ENCODE measurements at regions not wholly inside any gene's neighbourhood (a gene's known extent, or its start where the extent isn't known, plus 50 kb on each side); places are given as distances from the start of the nearest gene placed in this dataset.
"Not testable (repeated sequence)": the region's sequence is repeated elsewhere in the genome, so short reads cannot be mapped to it uniquely, and the experiment has no call there.

GRCh38 chr16:88194397-88195268, 188.1 kb upstream of the ZNF469 start:
- H3K9ac ChIP-seq (ENCODE audit: low read depth, low read length): peak overlapping the region; percentile 70
- peaks cover 15% of the 10 kb centered on the region for H3K4me1 ChIP-seq (ENCODE audit: control insufficient read depth, insufficient read depth, low read length)
- H3K27me3 ChIP-seq (ENCODE audit: control insufficient read depth, insufficient read depth, low read length): no peaks in the 10 kb centered on the region
- H3K4me2 ChIP-seq (ENCODE audit: low read length): peak overlapping the region; percentile 63
- H3K36me3 ChIP-seq (ENCODE audit: insufficient read depth, low read length): no peaks in the 10 kb centered on the region
- H3K4me3 ChIP-seq (ENCODE audit: low read length): peak overlapping the region; percentile 22
- H3K9me3 ChIP-seq (replicated peaks; ENCODE audit: low read length): no peaks in the 10 kb centered on the region

GRCh38 chr16:88195269-88195705, 187.5 kb upstream of the ZNF469 start:
- Histone ChIP-seq H3K9ac (ENCODE audit: low read depth, low read length) (no peak overlapping the region), H3K4me3 (ENCODE audit: low read length) (no peak overlapping the region), H3K4me2 (ENCODE audit: low read length) (no peak overlapping the region), H3K27me3 (ENCODE audit: control insufficient read depth, insufficient read depth, low read length) (no peaks in the 10 kb centered on the region), H3K36me3 (ENCODE audit: insufficient read depth, low read length) (no peaks in the 10 kb centered on the region), H3K4me1 (ENCODE audit: control insufficient read depth, insufficient read depth, low read length) (peaks cover 15% of the 10 kb centered on the region), H3K9me3 (replicated peaks; ENCODE audit: low read length) (no peaks in the 10 kb centered on the region)

GRCh38 chr16:88195911-88196465, 186.8 kb upstream of the ZNF469 start:
- H3K27me3 ChIP-seq (ENCODE audit: control insufficient read depth, insufficient read depth, low read length): no peaks in the 10 kb centered on the region
- no peak overlapping the region for H3K9ac ChIP-seq (ENCODE audit: low read depth, low read length)
- peaks cover 15% of the 10 kb centered on the region for H3K4me1 ChIP-seq (ENCODE audit: control insufficient read depth, insufficient read depth, low read length)
- no peak overlapping the region for H3K4me3 ChIP-seq (ENCODE audit: low read length)
- H3K36me3 ChIP-seq (ENCODE audit: insufficient read depth, low read length): no peaks in the 10 kb centered on the region
- no peak overlapping the region for H3K4me2 ChIP-seq (ENCODE audit: low read length)
- no peaks in the 10 kb centered on the region for H3K9me3 ChIP-seq (replicated peaks; ENCODE audit: low read length)

- no peak overlapping the region for H3K9ac ChIP-seq (ENCODE audit: low read depth, low read length)
Observed at GRCh38 chr16:88196471-88197400, 186.0 kb upstream of the ZNF469 start.

DNA sequence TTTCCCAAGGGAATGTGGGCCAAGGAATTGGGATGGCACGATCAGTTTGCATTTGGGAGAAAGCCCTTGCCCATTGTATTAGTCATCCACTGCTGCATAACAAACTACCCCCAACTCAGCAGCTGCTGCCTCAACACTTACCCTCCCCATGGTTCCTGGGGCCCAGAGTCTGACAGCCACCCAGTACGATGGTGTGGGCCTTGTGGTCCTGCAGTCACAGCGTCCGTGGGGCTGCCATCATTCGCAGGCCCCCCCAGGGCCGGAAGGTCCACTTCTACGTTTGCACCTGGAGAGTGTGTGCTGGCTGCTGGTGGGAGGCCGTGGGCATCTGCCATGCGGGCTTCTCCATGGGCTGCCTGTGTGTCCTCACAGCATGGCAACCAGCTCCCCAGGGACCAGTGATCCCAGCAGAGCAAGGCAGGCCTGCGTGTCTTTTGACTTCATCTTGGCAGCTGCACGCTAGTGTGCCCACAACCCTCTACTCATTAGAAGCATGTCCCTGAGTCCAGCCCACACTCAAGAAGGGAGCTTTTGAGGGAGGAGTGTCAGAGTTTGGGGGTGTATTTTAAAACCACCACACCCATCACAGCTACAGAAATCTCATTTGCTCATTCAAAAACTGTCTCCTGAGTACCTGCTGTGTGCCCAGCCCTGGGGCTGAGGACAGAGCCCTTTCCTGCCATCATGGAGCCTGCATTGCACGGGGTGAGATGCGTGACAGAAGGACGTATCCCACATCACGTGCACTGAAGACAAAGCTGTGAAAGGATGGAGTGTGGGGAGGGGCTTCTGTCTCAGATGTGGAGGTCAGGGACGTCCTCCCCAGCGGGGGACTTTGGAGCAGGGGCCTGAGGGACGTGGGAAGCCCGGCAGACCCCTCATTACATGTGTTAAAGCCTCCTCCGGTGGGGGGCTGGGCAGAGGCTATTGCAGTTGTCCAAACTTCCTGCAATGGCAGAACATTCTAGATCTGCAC, 185.0 kb upstream of the ZNF469 start:
- H3K4me3 ChIP-seq (ENCODE audit: low read length): no peak overlapping the region
- H3K36me3 ChIP-seq (ENCODE audit: insufficient read depth, low read length): no peaks in the 10 kb centered on the region
- no peak overlapping the region for H3K4me2 ChIP-seq (ENCODE audit: low read length)
- H3K4me1 ChIP-seq (ENCODE audit: control insufficient read depth, insufficient read depth, low read length): peaks cover 15% of the 10 kb centered on the region
- H3K9me3 ChIP-seq (replicated peaks; ENCODE audit: low read length): no peaks in the 10 kb centered on the region
- H3K9ac ChIP-seq (ENCODE audit: low read depth, low read length): no peak overlapping the region
- H3K27me3 ChIP-seq (ENCODE audit: control insufficient read depth, insufficient read depth, low read length): no peaks in the 10 kb centered on the region

More at GRCh38 chr16:88196471-88197400, 186.0 kb upstream of the ZNF469 start:
- no peak overlapping the region for H3K4me2 ChIP-seq (ENCODE audit: low read length)
- H3K36me3 ChIP-seq (ENCODE audit: insufficient read depth, low read length): no peaks in the 10 kb centered on the region
- no peaks in the 10 kb centered on the region for H3K27me3 ChIP-seq (ENCODE audit: control insufficient read depth, insufficient read depth, low read length)
- H3K9me3 ChIP-seq (replicated peaks; ENCODE audit: low read length): no peaks in the 10 kb centered on the region
- peaks cover 15% of the 10 kb centered on the region for H3K4me1 ChIP-seq (ENCODE audit: control insufficient read depth, insufficient read depth, low read length)
- H3K4me3 ChIP-seq (ENCODE audit: low read length): no peak overlapping the region

- H3K9me3 ChIP-seq (replicated peaks; ENCODE audit: low read length); H3K9ac ChIP-seq (ENCODE audit: low read depth, low read length); H3K36me3 ChIP-seq (ENCODE audit: insufficient read depth, low read length); H3K4me3 ChIP-seq (ENCODE audit: low read length); H3K27me3 ChIP-seq (ENCODE audit: control insufficient read depth, insufficient read depth, low read length); H3K4me2 ChIP-seq (ENCODE audit: low read length): not testable (repeated sequence)
- H3K4me1 ChIP-seq (ENCODE audit: control insufficient read depth, insufficient read depth, low read length): peaks cover 15% of the 10 kb centered on the region
Observed at GRCh38 chr16:88198457-88199295, 184.1 kb upstream of the ZNF469 start.

GRCh38 chr16:88199296-88200153, 183.2 kb upstream of the ZNF469 start:
- not testable (repeated sequence) for H3K4me2 ChIP-seq (ENCODE audit: low read length); H3K27me3 ChIP-seq (ENCODE audit: control insufficient read depth, insufficient read depth, low read length)
- peaks cover 10% of the 10 kb centered on the region for H3K4me1 ChIP-seq (ENCODE audit: control insufficient read depth, insufficient read depth, low read length)

DNA sequence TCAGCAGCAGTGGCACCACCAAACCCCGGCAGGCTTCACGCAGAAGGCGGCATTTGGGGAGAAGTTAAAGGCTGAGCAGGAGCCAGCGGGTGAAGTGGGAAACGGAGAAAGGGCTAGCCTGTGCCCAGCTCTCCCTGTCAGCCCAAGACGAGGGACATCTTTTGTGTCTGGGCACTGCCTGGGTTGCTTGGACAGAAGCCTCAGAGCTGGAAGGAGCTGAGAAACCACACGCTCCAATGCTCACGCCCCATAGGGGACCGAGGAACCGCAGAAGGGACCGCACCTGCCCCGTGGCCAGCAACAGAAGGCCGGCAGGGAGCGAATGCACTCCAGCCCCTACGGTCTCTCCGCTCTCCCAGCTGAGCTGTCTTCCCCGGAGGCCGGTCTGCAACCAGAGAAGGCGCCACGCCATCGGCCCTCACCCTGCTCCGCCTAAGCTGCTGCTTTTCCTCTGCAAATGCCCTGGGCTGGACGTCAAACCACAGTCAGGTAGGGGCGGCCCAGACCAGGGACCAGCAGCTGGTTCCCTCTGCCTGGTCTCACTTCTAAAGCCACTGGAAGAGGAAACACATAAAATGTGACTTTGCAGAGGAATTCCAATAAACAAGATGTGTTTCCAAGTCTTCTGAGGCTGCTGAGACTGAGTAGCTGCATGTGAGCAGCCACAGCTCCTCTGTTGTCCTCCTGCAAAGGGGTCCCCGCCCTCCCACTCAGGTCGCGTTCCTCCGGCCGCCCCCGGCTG, 182.4 kb upstream of the ZNF469 start:
- H3K4me2 ChIP-seq (ENCODE audit: low read length); H3K27me3 ChIP-seq (ENCODE audit: control insufficient read depth, insufficient read depth, low read length); H3K4me1 ChIP-seq (ENCODE audit: control insufficient read depth, insufficient read depth, low read length); H3K4me3 ChIP-seq (ENCODE audit: low read length); H3K36me3 ChIP-seq (ENCODE audit: insufficient read depth, low read length); H3K9me3 ChIP-seq (replicated peaks; ENCODE audit: low read length); H3K9ac ChIP-seq (ENCODE audit: low read depth, low read length): not testable (repeated sequence)

More at GRCh38 chr16:88199296-88200153, 183.2 kb upstream of the ZNF469 start:
- H3K9ac ChIP-seq (ENCODE audit: low read depth, low read length); H3K4me3 ChIP-seq (ENCODE audit: low read length); H3K36me3 ChIP-seq (ENCODE audit: insufficient read depth, low read length); H3K9me3 ChIP-seq (replicated peaks; ENCODE audit: low read length): not testable (repeated sequence)

DNA sequence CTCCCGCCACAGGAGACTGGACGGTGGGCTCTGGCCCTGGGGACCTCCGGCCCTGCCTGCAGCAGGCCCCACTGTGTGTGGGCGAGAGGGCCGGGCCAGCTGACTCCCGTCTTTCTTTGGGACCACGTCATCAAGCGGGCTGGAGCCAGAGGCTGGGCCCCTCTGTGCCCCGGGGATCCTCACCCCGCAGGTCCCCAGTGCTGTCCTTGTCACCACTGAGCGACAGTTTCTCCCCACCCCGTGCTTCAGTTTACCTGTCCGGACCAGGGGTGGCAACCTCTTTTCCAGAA, 181.9 kb upstream of the ZNF469 start:
- Histone ChIP-seq H3K4me2 (ENCODE audit: low read length) (no peak overlapping the region), H3K4me3 (ENCODE audit: low read length) (no peak overlapping the region), H3K9me3 (replicated peaks; ENCODE audit: low read length) (no peaks in the 10 kb centered on the region), H3K27me3 (ENCODE audit: control insufficient read depth, insufficient read depth, low read length) (no peaks in the 10 kb centered on the region), H3K4me1 (ENCODE audit: control insufficient read depth, insufficient read depth, low read length) (no peaks in the 10 kb centered on the region), H3K36me3 (ENCODE audit: insufficient read depth, low read length) (no peaks in the 10 kb centered on the region), H3K9ac (ENCODE audit: low read depth, low read length) (no peak overlapping the region)

Data from skeletal muscle satellite cell (primary cell).